ENCODE measurements at regions not wholly inside any gene's neighbourhood (a gene's known extent, or its start where the extent isn't known, plus 50 kb on each side); places are given as distances from the start of the nearest gene placed in this dataset.

DNA sequence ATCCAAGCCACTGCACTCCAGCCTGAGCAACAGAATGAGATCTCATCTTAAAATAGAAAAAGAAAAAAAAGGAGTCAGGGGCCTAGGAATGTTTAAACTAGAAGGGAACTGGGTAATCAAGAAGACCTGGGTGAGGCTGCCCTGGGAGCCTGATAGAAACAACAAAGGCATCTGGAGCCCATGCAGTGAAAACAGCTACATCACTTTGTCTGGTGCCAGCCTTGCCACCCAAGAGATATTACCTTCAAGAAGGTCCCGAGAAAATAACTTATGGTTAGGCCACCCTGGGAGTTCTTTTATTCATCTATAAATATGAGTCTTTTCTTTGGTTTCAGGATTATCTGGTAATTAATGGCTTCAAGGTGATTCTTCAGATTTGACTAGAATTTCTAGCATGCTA, 412.1 kb downstream of the METTL15 start:
- H3K4me3 ChIP-seq (ENCODE audit: low read depth, low read length): no peak overlapping the region
- H3K9me3 ChIP-seq (ENCODE audit: control insufficient read depth, insufficient read depth, low read length): no peaks in the 10 kb centered on the region
- H3K4me1 ChIP-seq (ENCODE audit: control insufficient read depth, insufficient read depth, low read length): no peaks in the 10 kb centered on the region
- H3K27me3 ChIP-seq (ENCODE audit: control insufficient read depth, insufficient read depth, low read length): no peaks in the 10 kb centered on the region
- H3K9ac ChIP-seq (ENCODE audit: low read depth, low read length): no peak overlapping the region
- H3K36me3 ChIP-seq (ENCODE audit: control insufficient read depth, insufficient read depth, low read length): no peaks in the 10 kb centered on the region

DNA sequence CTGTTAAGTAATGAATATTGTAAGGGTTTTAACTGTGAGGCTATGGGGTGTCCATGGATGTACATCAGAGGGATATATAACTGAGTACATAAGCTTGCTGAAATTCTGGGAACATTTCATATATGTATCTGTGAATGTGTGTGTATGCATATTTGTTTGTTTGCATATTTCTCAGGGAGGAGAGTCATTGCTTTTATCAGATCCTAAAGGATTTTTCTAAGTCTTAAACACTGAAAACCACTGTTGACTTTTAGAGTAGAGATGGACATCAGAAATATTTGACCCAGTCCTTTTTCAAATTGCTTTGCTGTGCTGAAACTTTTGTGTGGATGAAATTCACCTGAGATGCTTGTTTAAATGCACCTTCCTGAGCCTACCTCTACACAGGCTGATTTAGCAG, 410.6 kb downstream of the METTL15 start:
- Histone ChIP-seq H3K27me3 (ENCODE audit: control insufficient read depth, insufficient read depth, low read length) (no peaks in the 10 kb centered on the region), H3K36me3 (ENCODE audit: control insufficient read depth, insufficient read depth, low read length) (no peaks in the 10 kb centered on the region), H3K9me3 (ENCODE audit: control insufficient read depth, insufficient read depth, low read length) (no peaks in the 10 kb centered on the region), H3K4me3 (ENCODE audit: low read depth, low read length) (no peak overlapping the region), H3K4me1 (ENCODE audit: control insufficient read depth, insufficient read depth, low read length) (no peaks in the 10 kb centered on the region), H3K9ac (ENCODE audit: low read depth, low read length) (no peak overlapping the region)

DNA sequence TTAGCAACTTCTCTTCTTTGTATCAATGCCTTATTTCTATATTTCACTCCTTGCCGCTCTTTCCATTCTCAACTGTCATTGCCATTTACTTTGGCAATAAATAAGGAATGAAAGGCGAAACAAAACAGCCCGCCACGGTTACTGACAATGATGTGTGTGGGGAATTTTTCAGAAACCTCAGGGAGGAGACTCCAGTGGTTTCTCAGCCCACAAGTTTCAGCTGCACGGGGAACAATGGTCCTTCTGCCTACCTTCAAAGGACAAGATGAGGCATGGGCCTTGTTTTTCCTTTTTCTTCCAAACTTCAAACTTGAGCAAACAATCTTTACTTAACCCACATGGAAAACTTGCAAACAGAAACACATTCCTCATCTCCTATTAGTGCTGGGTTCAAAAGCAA, 409.4 kb downstream of the METTL15 start:
- no peaks in the 10 kb centered on the region for H3K27me3 ChIP-seq (ENCODE audit: control insufficient read depth, insufficient read depth, low read length)

DNA sequence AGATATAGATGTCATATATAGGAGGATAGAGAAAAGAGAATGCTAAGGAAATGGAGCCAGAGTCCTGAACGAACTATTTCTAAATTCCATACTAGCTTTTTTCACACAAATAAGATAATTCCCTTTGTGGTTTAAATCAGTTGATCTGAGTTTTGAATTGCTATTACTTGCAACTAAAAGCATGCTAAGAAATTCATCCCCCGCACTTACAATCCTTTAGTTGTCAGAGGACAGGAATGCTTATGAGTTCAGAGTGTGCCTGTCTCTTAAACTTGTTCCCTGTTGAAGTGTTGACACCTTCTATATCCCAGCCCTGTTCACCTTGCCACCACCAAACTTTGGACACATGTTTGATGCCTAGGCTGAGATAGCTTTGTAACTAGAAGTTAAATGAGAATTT, 406.2 kb downstream of the METTL15 start:
- Histone ChIP-seq H3K9me3 (ENCODE audit: control insufficient read depth, insufficient read depth, low read length) (no peaks in the 10 kb centered on the region), H3K4me3 (ENCODE audit: low read depth, low read length) (no peak overlapping the region), H3K9ac (ENCODE audit: low read depth, low read length) (no peak overlapping the region), H3K36me3 (ENCODE audit: control insufficient read depth, insufficient read depth, low read length) (no peaks in the 10 kb centered on the region), H3K27me3 (ENCODE audit: control insufficient read depth, insufficient read depth, low read length) (no peaks in the 10 kb centered on the region), H3K4me1 (ENCODE audit: control insufficient read depth, insufficient read depth, low read length) (no peaks in the 10 kb centered on the region)

More for the DNA sequence above, 409.4 kb downstream of the METTL15 start:
- H3K9me3 ChIP-seq (ENCODE audit: control insufficient read depth, insufficient read depth, low read length): no peaks in the 10 kb centered on the region
- no peaks in the 10 kb centered on the region for H3K4me1 ChIP-seq (ENCODE audit: control insufficient read depth, insufficient read depth, low read length)
- no peak overlapping the region for H3K9ac ChIP-seq (ENCODE audit: low read depth, low read length)
- H3K36me3 ChIP-seq (ENCODE audit: control insufficient read depth, insufficient read depth, low read length): no peaks in the 10 kb centered on the region
- H3K4me3 ChIP-seq (ENCODE audit: low read depth, low read length): no peak overlapping the region

DNA sequence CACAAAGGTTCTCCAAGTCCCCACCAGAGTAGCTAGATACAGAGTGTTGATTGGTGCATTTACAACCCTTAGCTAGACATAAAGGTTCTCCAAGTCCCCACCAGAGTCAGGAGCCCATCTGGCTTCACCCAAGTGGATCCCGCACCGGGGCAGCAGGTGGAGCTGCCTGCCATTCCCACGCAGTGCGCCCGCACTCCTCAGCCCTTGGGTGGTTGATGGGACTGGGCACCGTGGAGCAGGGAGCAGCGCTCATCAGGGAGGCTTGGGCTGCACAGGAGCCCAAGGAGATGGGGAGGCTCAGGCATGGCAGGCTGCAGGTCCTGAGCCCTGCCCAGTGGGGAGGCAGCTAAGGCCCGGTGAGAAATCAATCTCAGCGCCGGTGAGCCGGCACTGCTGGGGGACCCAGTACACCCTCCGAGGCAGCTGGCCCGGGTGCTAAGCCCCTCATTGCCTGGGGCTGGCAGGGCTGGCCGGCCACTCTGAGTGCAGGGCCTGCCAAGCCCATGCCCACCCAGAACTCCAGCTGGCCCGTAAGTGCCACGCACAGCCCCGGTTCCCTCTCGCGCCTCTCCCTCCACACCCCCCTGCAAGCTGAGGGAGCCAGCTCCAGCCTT, 404.1 kb downstream of the METTL15 start:
- Histone ChIP-seq H3K9ac (ENCODE audit: low read depth, low read length) (no peak overlapping the region), H3K27me3 (ENCODE audit: control insufficient read depth, insufficient read depth, low read length) (no peaks in the 10 kb centered on the region), H3K4me1 (ENCODE audit: control insufficient read depth, insufficient read depth, low read length) (no peaks in the 10 kb centered on the region), H3K4me3 (ENCODE audit: low read depth, low read length) (no peak overlapping the region), H3K36me3 (ENCODE audit: control insufficient read depth, insufficient read depth, low read length) (no peaks in the 10 kb centered on the region), H3K9me3 (ENCODE audit: control insufficient read depth, insufficient read depth, low read length) (no peaks in the 10 kb centered on the region)

DNA sequence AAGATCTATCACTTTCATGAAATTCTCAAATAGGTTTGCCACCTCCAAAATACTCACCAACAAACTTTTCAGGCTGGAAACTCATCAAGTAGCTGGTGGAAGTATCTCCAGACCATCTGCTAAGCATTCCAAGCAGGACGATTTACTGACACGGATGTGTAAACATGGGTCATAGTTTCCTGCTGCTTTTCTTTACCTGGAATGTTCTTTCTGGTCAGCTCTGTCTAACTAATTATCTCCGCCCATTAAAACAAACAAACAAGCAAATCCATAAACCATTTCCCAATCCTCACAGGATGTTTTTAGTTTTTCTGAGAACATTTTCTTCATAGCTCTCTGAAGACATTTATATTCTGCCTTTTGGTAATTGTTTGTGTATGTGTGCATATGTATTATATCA, 397.0 kb downstream of the METTL15 start:
- H3K36me3 ChIP-seq (ENCODE audit: control insufficient read depth, insufficient read depth, low read length): no peaks in the 10 kb centered on the region
- H3K9me3 ChIP-seq (ENCODE audit: control insufficient read depth, insufficient read depth, low read length): no peaks in the 10 kb centered on the region
- H3K4me3 ChIP-seq (ENCODE audit: low read depth, low read length): no peak overlapping the region
- no peaks in the 10 kb centered on the region for H3K4me1 ChIP-seq (ENCODE audit: control insufficient read depth, insufficient read depth, low read length)
- H3K9ac ChIP-seq (ENCODE audit: low read depth, low read length): no peak overlapping the region
- no peaks in the 10 kb centered on the region for H3K27me3 ChIP-seq (ENCODE audit: control insufficient read depth, insufficient read depth, low read length)

DNA sequence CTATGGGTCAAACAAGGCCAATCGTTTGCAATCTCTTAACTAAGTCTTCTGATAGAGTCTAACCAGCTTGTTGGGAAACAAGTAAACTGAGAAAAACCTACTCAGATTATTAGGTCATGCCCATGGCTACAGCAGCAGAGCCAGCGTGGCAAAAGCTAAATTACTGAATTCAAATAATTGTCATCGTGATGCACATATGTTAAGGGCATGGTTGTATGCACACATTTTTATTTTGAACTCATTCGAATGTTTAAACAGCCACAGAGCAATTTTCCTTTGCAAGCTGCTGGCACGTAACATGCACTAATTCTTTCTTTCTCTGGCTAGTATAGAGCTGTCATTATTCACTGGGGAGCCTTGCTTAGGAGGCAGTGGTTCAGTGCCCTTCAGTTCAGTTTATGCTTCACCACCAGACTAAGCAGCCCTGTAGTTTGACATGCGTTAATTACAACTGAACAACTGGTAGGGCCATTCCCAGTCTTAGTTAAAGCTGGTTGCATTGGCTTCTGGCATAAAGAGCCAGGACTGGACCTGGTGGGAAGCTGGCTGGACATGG, 396.4 kb downstream of the METTL15 start:
- Histone ChIP-seq H3K9me3 (ENCODE audit: control insufficient read depth, insufficient read depth, low read length) (no peaks in the 10 kb centered on the region), H3K36me3 (ENCODE audit: control insufficient read depth, insufficient read depth, low read length) (no peaks in the 10 kb centered on the region), H3K4me1 (ENCODE audit: control insufficient read depth, insufficient read depth, low read length) (no peaks in the 10 kb centered on the region), H3K27me3 (ENCODE audit: control insufficient read depth, insufficient read depth, low read length) (no peaks in the 10 kb centered on the region), H3K9ac (ENCODE audit: low read depth, low read length) (no peak overlapping the region), H3K4me3 (ENCODE audit: low read depth, low read length) (no peak overlapping the region)

DNA sequence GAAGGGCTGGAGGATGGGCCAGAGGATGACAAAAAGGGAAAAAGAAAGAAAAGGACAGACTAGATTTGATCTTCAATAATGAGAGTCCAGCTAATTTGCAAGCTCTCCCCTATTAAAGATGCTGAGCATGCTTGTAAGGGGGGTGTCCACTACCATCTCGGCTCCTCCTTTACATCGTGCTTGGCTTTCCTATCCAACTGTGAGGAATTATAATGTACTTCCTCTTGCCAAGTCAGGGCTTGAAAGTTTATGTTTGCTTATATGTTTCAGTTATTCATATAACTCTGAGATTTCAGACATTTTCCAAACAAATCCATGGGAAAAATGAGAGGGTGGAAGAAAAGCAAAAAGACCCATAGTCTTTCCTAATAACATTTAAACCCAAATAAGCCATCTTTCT, 387.1 kb downstream of the METTL15 start:
- Histone ChIP-seq H3K27me3 (ENCODE audit: control insufficient read depth, insufficient read depth, low read length) (no peaks in the 10 kb centered on the region), H3K4me1 (ENCODE audit: control insufficient read depth, insufficient read depth, low read length) (no peaks in the 10 kb centered on the region), H3K36me3 (ENCODE audit: control insufficient read depth, insufficient read depth, low read length) (no peaks in the 10 kb centered on the region), H3K9ac (ENCODE audit: low read depth, low read length) (no peak overlapping the region), H3K4me3 (ENCODE audit: low read depth, low read length) (no peak overlapping the region), H3K9me3 (ENCODE audit: control insufficient read depth, insufficient read depth, low read length) (no peaks in the 10 kb centered on the region)

DNA sequence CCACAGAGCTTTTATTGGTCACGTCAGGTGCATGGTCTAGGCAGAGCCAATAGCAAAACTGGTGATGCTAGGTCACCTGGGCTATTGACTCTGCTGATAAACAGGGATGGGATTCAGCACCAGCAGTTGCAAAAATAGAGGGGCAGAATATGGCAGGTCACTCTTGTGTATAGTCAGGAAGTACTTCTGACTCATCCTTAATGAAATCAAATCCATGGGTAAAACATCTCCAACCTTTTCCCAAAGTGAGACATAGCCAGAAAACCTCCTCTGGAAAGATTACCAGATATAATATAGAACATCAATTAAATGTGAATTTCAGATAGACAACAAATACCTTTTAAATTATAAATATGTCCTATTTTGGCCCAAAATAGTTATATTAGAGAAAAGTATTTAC, 383.2 kb downstream of the METTL15 start:
- Histone ChIP-seq H3K4me1 (ENCODE audit: control insufficient read depth, insufficient read depth, low read length) (no peaks in the 10 kb centered on the region), H3K9ac (ENCODE audit: low read depth, low read length) (no peak overlapping the region), H3K36me3 (ENCODE audit: control insufficient read depth, insufficient read depth, low read length) (no peaks in the 10 kb centered on the region), H3K9me3 (ENCODE audit: control insufficient read depth, insufficient read depth, low read length) (no peaks in the 10 kb centered on the region), H3K27me3 (ENCODE audit: control insufficient read depth, insufficient read depth, low read length) (no peaks in the 10 kb centered on the region), H3K4me3 (ENCODE audit: low read depth, low read length) (no peak overlapping the region)

DNA sequence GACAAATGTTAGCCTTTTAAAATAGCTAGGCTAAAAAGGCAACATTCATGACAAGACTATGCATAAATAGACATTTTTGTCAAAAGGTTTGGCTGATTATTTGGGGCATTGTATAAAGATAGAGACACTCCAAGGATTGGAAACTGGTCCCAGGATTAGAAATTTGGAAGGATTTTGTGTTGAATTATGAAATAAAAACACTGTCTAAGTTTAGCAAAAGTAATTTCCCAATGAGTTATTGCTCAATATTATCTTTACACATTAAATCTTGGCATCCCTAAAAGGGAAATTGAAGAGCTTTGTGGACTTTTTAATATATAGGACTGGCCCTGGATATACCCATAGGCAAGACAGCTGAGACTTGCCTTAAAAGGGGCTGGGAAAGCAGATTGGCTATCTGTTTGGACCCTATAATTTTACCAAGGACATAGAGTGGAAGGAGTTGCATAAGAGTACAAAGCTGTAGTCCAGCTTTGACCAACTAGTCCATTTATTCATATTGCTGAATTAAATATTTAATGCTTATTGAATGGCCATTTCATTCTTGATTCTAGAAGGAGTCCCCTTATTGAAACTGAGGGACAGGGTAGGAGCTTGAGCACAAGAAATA, 382.7 kb downstream of the METTL15 start:
- H3K4me1 ChIP-seq (ENCODE audit: control insufficient read depth, insufficient read depth, low read length): no peaks in the 10 kb centered on the region
- no peak overlapping the region for H3K4me3 ChIP-seq (ENCODE audit: low read depth, low read length)
- no peaks in the 10 kb centered on the region for H3K27me3 ChIP-seq (ENCODE audit: control insufficient read depth, insufficient read depth, low read length)
- no peak overlapping the region for H3K9ac ChIP-seq (ENCODE audit: low read depth, low read length)
- no peaks in the 10 kb centered on the region for H3K36me3 ChIP-seq (ENCODE audit: control insufficient read depth, insufficient read depth, low read length)
- no peaks in the 10 kb centered on the region for H3K9me3 ChIP-seq (ENCODE audit: control insufficient read depth, insufficient read depth, low read length)

DNA sequence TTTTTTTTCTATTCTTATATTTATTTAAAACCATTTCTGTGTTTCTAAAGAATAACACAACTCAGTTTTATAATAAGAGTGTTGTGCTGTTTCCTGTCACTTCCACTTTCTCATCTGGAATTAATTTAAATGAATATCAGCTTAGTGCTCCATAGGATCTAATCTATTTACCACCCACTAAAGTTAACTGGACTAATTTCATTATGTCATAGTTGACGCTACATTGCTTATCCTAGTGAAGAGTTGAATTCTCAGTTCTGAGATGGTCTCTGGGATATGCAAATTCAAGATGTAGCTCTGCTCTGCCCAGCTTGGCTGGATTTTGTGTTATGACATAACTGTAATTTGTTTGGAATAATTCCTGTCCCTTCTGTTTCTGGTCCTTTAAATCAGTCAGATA, 380.1 kb downstream of the METTL15 start:
- Histone ChIP-seq H3K9me3 (ENCODE audit: control insufficient read depth, insufficient read depth, low read length) (no peaks in the 10 kb centered on the region), H3K4me3 (ENCODE audit: low read depth, low read length) (no peak overlapping the region), H3K36me3 (ENCODE audit: control insufficient read depth, insufficient read depth, low read length) (no peaks in the 10 kb centered on the region), H3K9ac (ENCODE audit: low read depth, low read length) (no peak overlapping the region), H3K27me3 (ENCODE audit: control insufficient read depth, insufficient read depth, low read length) (no peaks in the 10 kb centered on the region), H3K4me1 (ENCODE audit: control insufficient read depth, insufficient read depth, low read length) (no peaks in the 10 kb centered on the region)

DNA sequence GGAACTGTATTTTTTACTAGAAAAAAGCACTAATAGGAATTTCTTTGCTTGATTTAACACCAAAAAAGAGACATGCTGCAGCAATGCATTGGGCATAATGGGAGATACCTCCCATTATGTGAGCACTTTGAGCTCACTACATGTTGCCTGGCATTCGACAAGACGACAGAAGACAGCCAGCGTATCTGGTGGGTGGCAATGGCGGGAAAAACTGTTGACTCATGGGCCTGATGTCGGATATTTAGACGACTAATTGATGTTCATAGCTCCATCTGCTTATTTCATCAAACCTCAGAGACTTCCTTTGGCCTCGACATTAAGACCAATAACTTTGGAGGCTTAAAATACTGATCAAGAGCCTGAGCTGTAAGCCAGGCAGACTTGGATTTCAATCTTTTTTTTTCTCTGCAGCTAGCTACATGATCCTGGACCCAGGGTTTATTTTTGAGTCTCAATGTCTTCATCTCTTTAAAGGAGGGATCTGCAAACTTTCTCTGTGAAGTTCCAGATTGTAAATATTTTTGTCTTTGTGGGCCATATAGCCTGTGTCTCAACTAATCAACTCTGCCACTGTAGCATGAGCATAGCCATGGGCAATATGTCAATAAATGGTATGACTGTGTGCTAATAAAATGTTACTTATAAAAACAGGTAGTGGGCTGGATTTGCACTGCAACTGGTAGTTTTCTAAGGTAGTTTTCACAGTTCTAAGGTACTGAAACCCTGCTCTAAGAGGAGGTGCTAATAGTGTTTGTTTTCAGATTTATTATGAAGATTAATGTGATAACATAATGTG, 375.1 kb downstream of the METTL15 start:
- H3K9me3 ChIP-seq (ENCODE audit: control insufficient read depth, insufficient read depth, low read length): no peaks in the 10 kb centered on the region
- H3K9ac ChIP-seq (ENCODE audit: low read depth, low read length): no peak overlapping the region
- no peak overlapping the region for H3K4me3 ChIP-seq (ENCODE audit: low read depth, low read length)
- no peaks in the 10 kb centered on the region for H3K36me3 ChIP-seq (ENCODE audit: control insufficient read depth, insufficient read depth, low read length)
- no peaks in the 10 kb centered on the region for H3K4me1 ChIP-seq (ENCODE audit: control insufficient read depth, insufficient read depth, low read length)
- H3K27me3 ChIP-seq (ENCODE audit: control insufficient read depth, insufficient read depth, low read length): no peaks in the 10 kb centered on the region

Data from iPS-15b (cell line).